ENCODE measurements at regions not wholly inside any gene's neighbourhood (a gene's known extent, or its start where the extent isn't known, plus 50 kb on each side); places are given as distances from the start of the nearest gene placed in this dataset.

DNA sequence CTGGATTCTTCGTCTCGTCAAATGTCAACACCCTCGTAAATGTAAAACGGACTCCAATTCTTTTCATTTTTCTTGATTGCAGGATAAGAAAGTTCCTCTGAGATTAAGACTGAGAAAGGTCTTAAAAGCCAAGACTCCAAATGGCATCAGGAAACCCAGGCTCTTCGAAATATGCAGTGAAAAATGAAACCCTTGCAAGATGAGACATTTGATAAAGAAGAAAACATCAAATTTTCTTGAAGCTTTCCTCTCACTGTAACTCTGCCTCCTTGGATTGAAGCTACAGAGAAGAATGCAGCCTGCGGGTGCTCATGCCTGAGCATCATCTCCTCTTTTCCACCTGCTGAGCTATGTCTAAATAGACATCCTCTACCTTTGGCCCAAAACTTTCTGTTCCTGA, 342.4 kb upstream of the THBS1 start:
- no peaks in the 10 kb centered on the region for H3K79me2 ChIP-seq (ENCODE audit: low read length)
- H3K27ac ChIP-seq (ENCODE audit: low read length) = no peak overlapping the region
- H3K9me3 ChIP-seq (ENCODE audit: insufficient read depth, low read length) = peaks cover 3% of the 10 kb centered on the region; the same call in 1 of the 2 replicates
- H3K27me3 ChIP-seq (ENCODE audit: low read depth, low read length) = no peaks in the 10 kb centered on the region
- H3K36me3 ChIP-seq (replicated peaks; ENCODE audit: low read depth, low read length) = peaks cover 7% of the 10 kb centered on the region
- no peak overlapping the region for H3K9ac ChIP-seq (ENCODE audit: low read length)
- no peak overlapping the region for H3K4me3 ChIP-seq (ENCODE audit: low read length)
- H3K4me1 ChIP-seq (ENCODE audit: low read length) = peaks cover 25% of the 10 kb centered on the region
- no peak overlapping the region for H3K4me2 ChIP-seq (ENCODE audit: low read length)
- H2AFZ ChIP-seq (ENCODE audit: low read depth, low read length) = no peak overlapping the region
- H4K20me1 ChIP-seq (ENCODE audit: insufficient read depth, low read length) = no peaks in the 10 kb centered on the region
- no peak for TF ChIP-seq EZH2phosphoT487 (IDR thresholded peaks at IDR 0.05; ENCODE audit: low read depth)
- TF ChIP-seq, protein P1, sequence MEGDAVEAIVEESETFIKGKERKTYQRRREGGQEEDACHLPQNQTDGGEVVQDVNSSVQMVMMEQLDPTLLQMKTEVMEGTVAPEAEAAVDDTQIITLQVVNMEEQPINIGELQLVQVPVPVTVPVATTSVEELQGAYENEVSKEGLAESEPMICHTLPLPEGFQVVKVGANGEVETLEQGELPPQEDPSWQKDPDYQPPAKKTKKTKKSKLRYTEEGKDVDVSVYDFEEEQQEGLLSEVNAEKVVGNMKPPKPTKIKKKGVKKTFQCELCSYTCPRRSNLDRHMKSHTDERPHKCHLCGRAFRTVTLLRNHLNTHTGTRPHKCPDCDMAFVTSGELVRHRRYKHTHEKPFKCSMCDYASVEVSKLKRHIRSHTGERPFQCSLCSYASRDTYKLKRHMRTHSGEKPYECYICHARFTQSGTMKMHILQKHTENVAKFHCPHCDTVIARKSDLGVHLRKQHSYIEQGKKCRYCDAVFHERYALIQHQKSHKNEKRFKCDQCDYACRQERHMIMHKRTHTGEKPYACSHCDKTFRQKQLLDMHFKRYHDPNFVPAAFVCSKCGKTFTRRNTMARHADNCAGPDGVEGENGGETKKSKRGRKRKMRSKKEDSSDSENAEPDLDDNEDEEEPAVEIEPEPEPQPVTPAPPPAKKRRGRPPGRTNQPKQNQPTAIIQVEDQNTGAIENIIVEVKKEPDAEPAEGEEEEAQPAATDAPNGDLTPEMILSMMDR (IDR thresholded peaks at IDR 0.05; ENCODE audit: low read depth, low read length) = no peak

DNA sequence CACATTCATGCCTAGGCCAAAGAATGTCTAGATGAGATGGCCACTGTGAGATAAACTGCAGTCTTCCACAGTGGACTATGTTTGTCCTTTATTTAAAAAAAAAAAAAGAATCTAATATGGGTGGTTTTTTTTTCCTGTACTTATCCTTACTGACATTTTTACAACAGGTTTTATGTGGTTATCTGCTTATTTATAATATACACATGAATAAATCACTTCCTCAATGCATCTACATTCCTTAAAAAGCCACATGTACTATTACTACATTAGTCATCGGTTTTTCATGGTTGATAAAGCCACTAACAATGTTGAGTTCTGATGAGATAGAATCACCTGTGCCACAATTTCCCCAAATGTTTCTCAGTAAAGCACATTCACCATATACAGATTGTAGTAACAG, 341.3 kb upstream of the THBS1 start:
- H3K4me2 ChIP-seq (ENCODE audit: low read length) = no peak overlapping the region
- no peaks in the 10 kb centered on the region for H4K20me1 ChIP-seq (ENCODE audit: insufficient read depth, low read length)
- no peaks in the 10 kb centered on the region for H3K79me2 ChIP-seq (ENCODE audit: low read length)
- no peak overlapping the region for H3K4me3 ChIP-seq (ENCODE audit: low read length)
- H3K4me1 ChIP-seq (ENCODE audit: low read length) = peaks cover 20% of the 10 kb centered on the region
- H3K36me3 ChIP-seq (replicated peaks; ENCODE audit: low read depth, low read length) = peaks cover 7% of the 10 kb centered on the region
- H3K27me3 ChIP-seq (ENCODE audit: low read depth, low read length) = no peaks in the 10 kb centered on the region
- peaks cover 3% of the 10 kb centered on the region; the same call in 1 of the 2 replicates for H3K9me3 ChIP-seq (ENCODE audit: insufficient read depth, low read length)
- no peak overlapping the region for H2AFZ ChIP-seq (ENCODE audit: low read depth, low read length)
- no peak overlapping the region for H3K9ac ChIP-seq (ENCODE audit: low read length)
- no peak for TF ChIP-seq EZH2phosphoT487 (IDR thresholded peaks at IDR 0.05; ENCODE audit: low read depth)
- TF ChIP-seq, protein P1 (IDR thresholded peaks at IDR 0.05; ENCODE audit: low read depth, low read length) = no peak
- H3K27ac ChIP-seq (ENCODE audit: low read length) = no peak overlapping the region

DNA sequence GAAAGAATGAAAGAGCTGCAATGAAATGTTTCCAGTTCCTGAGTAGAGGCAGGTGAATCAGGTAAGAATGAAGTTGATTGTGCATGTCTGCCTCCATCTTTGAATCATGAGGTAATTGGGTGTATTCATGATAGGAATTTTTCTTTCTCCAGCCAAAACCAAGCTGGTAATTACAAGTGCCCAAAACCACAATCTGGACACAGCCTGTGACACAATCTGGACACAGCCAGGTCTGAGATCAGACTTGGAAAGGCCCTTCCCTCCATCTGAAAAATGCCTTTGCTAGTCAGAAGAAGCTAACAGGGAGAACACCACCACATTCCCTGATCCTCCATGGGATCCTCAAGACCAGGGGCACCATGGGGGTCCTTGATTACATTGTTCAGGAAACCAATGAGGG, 338.5 kb upstream of the THBS1 start:
- Histone ChIP-seq H3K9ac (ENCODE audit: low read length) (no peak overlapping the region), H3K27ac (ENCODE audit: low read length) (no peak overlapping the region), H3K4me3 (ENCODE audit: low read length) (no peak overlapping the region), H2AFZ (ENCODE audit: low read depth, low read length) (no peak overlapping the region), H3K27me3 (ENCODE audit: low read depth, low read length) (no peaks in the 10 kb centered on the region), H3K9me3 (ENCODE audit: insufficient read depth, low read length) (peaks cover 3% of the 10 kb centered on the region; the same call in 1 of the 2 replicates), H4K20me1 (ENCODE audit: insufficient read depth, low read length) (no peaks in the 10 kb centered on the region), H3K79me2 (ENCODE audit: low read length) (no peaks in the 10 kb centered on the region), H3K4me1 (ENCODE audit: low read length) (no peaks in the 10 kb centered on the region), H3K4me2 (ENCODE audit: low read length) (no peak overlapping the region), H3K36me3 (replicated peaks; ENCODE audit: low read depth, low read length) (no peaks in the 10 kb centered on the region)
- no peak for TF ChIP-seq EZH2phosphoT487 (IDR thresholded peaks at IDR 0.05; ENCODE audit: low read depth)
- TF ChIP-seq, protein P1 (IDR thresholded peaks at IDR 0.05; ENCODE audit: low read depth, low read length) = no peak

DNA sequence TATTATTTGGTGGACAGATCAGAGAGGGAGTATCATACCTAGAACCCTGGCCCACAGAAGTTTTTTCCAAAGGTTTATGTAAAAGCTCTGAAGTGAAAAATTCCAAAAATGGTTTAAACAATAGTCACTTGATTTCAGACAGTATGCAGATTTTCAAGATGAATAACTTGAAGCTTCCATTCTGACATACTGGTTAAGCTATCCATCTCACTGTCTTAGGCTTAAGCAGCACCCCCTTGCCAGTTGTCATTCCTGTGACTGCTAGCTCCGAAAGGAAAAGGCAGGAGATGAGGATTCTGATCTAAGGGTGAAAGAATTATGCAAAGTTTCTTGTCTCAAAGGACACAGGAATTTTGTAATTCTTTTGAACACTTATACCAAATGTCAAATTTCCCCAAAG, 337.5 kb upstream of the THBS1 start:
- Histone ChIP-seq H3K4me3 (ENCODE audit: low read length) (no peak overlapping the region), H3K9ac (ENCODE audit: low read length) (no peak overlapping the region), H3K4me1 (ENCODE audit: low read length) (no peaks in the 10 kb centered on the region), H4K20me1 (ENCODE audit: insufficient read depth, low read length) (no peaks in the 10 kb centered on the region), H3K36me3 (replicated peaks; ENCODE audit: low read depth, low read length) (no peaks in the 10 kb centered on the region), H3K27ac (ENCODE audit: low read length) (no peak overlapping the region), H3K9me3 (ENCODE audit: insufficient read depth, low read length) (peaks cover 3% of the 10 kb centered on the region; the same call in 1 of the 2 replicates), H2AFZ (ENCODE audit: low read depth, low read length) (no peak overlapping the region), H3K27me3 (ENCODE audit: low read depth, low read length) (no peaks in the 10 kb centered on the region), H3K4me2 (ENCODE audit: low read length) (no peak overlapping the region), H3K79me2 (ENCODE audit: low read length) (no peaks in the 10 kb centered on the region)
- TF ChIP-seq, protein P1 (IDR thresholded peaks at IDR 0.05; ENCODE audit: low read depth, low read length) = no peak
- TF ChIP-seq EZH2phosphoT487 (IDR thresholded peaks at IDR 0.05; ENCODE audit: low read depth) = no peak

Measured in OCI-LY3 (cell line).